ENCODE measurements at regions not wholly inside any gene's neighbourhood (a gene's known extent, or its start where the extent isn't known, plus 50 kb on each side); places are given as distances from the start of the nearest gene placed in this dataset.

DNA sequence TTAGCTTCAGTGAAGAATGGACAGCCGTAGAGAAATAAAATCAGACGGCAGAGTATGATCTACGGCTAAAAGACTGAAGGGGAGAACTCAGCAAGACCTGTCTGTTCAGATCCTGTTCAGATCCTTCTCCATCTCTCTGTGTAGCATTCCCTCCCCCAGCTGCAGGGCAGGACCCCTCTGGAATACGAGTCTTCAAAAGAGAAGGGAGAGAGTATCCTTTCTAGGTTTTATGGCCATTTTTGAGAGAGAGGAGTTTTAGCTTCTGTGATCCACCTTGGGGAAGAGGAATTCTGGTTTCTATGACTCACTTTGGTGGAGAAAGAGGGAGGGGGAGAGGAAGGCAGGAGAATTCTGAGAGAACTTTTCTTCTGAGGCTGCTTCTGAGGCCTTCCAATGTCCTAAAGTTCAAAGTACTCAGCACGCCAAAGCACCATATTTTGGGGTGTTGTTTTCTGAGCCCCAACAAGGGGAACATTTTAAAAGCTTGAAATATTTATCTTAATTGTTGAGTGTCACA is 194.4 kb upstream of the TLE4 start:
- DNase-seq = no peak
- TF ChIP-seq CTCF (IDR thresholded peaks at IDR 0.05) = no peak
- TF ChIP-seq POLR2A (IDR thresholded peaks at IDR 0.05) = no peak
- Histone ChIP-seq H3K9me3 (no peaks in the 10 kb centered on the region), H3K4me3 (no peak overlapping the region), H3K36me3 (ENCODE audit: low read depth, missing control alignments) (no peaks in the 10 kb centered on the region), H3K4me1 (no peaks in the 10 kb centered on the region), H3K27me3 (no peaks in the 10 kb centered on the region), H3K27ac (no peak overlapping the region)
- 84 to 90% methylated on average over 5 of the region's 5 CpGs for WGBS, 2 donors
- intact Hi-C loops (cut with DNase I; ENCODE audit: low total_unique reads) = no loop called here

- WGBS, 2 donors = 63 to 70% methylated on average over 2 of the region's 2 CpGs
Measured at GRCh38 chr9:79378107-79378506, 193.7 kb upstream of the TLE4 start.

GRCh38 chr9:79382044-79382443 is 189.7 kb upstream of the TLE4 start:
- intact Hi-C loops (cut with DNase I; ENCODE audit: low total_unique reads) = no loop called here
- DNase-seq = no peak
- H3K4me1 ChIP-seq = no peaks in the 10 kb centered on the region
- no peaks in the 10 kb centered on the region for H3K9me3 ChIP-seq
- no peak overlapping the region for H3K27ac ChIP-seq
- no peak for TF ChIP-seq POLR2A (IDR thresholded peaks at IDR 0.05)
- TF ChIP-seq CTCF (IDR thresholded peaks at IDR 0.05) = no peak
- no peak overlapping the region for H3K4me3 ChIP-seq
- H3K36me3 ChIP-seq (ENCODE audit: low read depth, missing control alignments) = no peaks in the 10 kb centered on the region
- H3K27me3 ChIP-seq = no peaks in the 10 kb centered on the region

More at GRCh38 chr9:79378107-79378506, 193.7 kb upstream of the TLE4 start:
- no peaks in the 10 kb centered on the region for H3K4me1 ChIP-seq
- H3K4me3 ChIP-seq = no peak overlapping the region
- no peak for DNase-seq
- H3K9me3 ChIP-seq = no peaks in the 10 kb centered on the region
- intact Hi-C loops (cut with DNase I; ENCODE audit: low total_unique reads) = no loop called here
- no peaks in the 10 kb centered on the region for H3K36me3 ChIP-seq (ENCODE audit: low read depth, missing control alignments)
- TF ChIP-seq CTCF (IDR thresholded peaks at IDR 0.05) (no peak), POLR2A (IDR thresholded peaks at IDR 0.05) (no peak)
- H3K27ac ChIP-seq = no peak overlapping the region
- H3K27me3 ChIP-seq = no peaks in the 10 kb centered on the region

DNA sequence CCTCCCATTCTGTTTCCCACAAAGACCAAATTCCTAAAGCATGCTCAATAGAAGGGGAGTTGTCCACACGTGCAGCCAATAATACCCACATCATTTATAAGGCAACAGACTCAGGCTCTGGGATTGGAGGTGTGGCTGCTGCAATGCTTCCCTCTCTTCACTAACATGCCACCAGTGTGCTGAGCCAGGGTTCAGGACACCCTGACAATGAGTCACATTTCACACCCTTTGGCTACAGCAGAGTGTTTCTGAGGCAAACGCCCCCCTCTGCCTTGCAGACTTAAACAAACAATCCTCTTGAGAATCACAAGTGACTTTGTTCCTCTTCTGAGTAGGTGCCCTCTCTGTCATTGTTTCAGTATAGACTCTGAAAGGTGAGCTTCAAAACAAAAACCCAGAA is 189.3 kb upstream of the TLE4 start:
- intact Hi-C loops (cut with DNase I; ENCODE audit: low total_unique reads) = no loop called here
- TF ChIP-seq POLR2A (IDR thresholded peaks at IDR 0.05) (no peak), CTCF (IDR thresholded peaks at IDR 0.05) (no peak)
- 63 to 75% methylated on average over 2 of the region's 2 CpGs for WGBS, 2 donors

GRCh38 chr9:79383096-79383495 is 188.7 kb upstream of the TLE4 start:
- no peaks in the 10 kb centered on the region for H3K4me1 ChIP-seq
- no peak overlapping the region for H3K4me3 ChIP-seq
- H3K27me3 ChIP-seq = no peaks in the 10 kb centered on the region
- no peaks in the 10 kb centered on the region for H3K36me3 ChIP-seq (ENCODE audit: low read depth, missing control alignments)
- no peaks in the 10 kb centered on the region for H3K9me3 ChIP-seq
- H3K27ac ChIP-seq = no peak overlapping the region
- TF ChIP-seq POLR2A (IDR thresholded peaks at IDR 0.05) = no peak
- no peak for TF ChIP-seq CTCF (IDR thresholded peaks at IDR 0.05)
- intact Hi-C loops (cut with DNase I; ENCODE audit: low total_unique reads) = no loop called here
- DNase-seq = no peak

More for the DNA sequence above, 189.3 kb upstream of the TLE4 start:
- H3K36me3 ChIP-seq (ENCODE audit: low read depth, missing control alignments) = no peaks in the 10 kb centered on the region
- H3K27ac ChIP-seq = no peak overlapping the region
- no peak overlapping the region for H3K4me3 ChIP-seq
- H3K4me1 ChIP-seq = no peaks in the 10 kb centered on the region
- H3K27me3 ChIP-seq = no peaks in the 10 kb centered on the region
- DNase-seq = no peak
- H3K9me3 ChIP-seq = no peaks in the 10 kb centered on the region

All from testis (tissue), 2 donors.